OCI-LY7 (cell line): ENCODE measurements at regions not wholly inside any gene's neighbourhood (a gene's known extent, or its start where the extent isn't known, plus 50 kb on each side); places are given as distances from the start of the nearest gene placed in this dataset.

Experiments used
- BruUV-seq: library from RNA; stranded (reverse); fragments of 400-500 nt; replicated peaks from 2 replicates; lab custom pipeline; 2021; lab: Mats Ljungman, UMichigan
- CTCF ChIA-PET: fragments of 300-600 bp; sonication (Branson Sonifier 250); formaldehyde crosslinking; loops from one replicate; lab custom pipeline; 2022; ENCODE audit warnings: antibody characterized with exemption; ENCODE audit not compliant: unreplicated experiment; lab: Charles Lee
- POLR2A ChIA-PET: fragments of 300-600 bp; sonication (Branson Sonifier 250); formaldehyde crosslinking; loops from one replicate; lab custom pipeline; 2022; ENCODE audit warnings: antibody characterized with exemption; lab: Charles Lee
- DNase-seq: peaks from one replicate; pipeline ENCODE4 v3.0.0-alpha.2; 2015; ENCODE audit warnings: low spot score
- H2AFZ ChIP-seq: fragments of 200-600 bp; sonication (generic), shearing (Covaris generic); 2 replicates; pipeline ENCODE4 v1.6.1; 2014; ENCODE audit warnings: mild to moderate bottlenecking, antibody characterized with exemption, low read length, moderate library complexity
- H3K27ac ChIP-seq: fragments of 200-600 bp; sonication (generic); 2 replicates; pipeline ENCODE4 v1.5.1; 2014; ENCODE audit warnings: mixed run types, low read depth, mild to moderate bottlenecking, moderate library complexity, low read length, inconsistent platforms; ENCODE audit not compliant: poor library complexity, severe bottlenecking
- H3K36me3 ChIP-seq: fragments of 200-600 bp; sonication (generic); 2 replicates; pipeline ENCODE4 v1.6.1; 2014; ENCODE audit warnings: mild to moderate bottlenecking, antibody characterized with exemption, low read length, moderate library complexity, mixed read lengths; ENCODE audit not compliant: insufficient read depth
- H3K4me1 ChIP-seq: fragments of 200-600 bp; sonication (generic); 2 replicates; pipeline ENCODE4 v1.5.1; 2014; ENCODE audit warnings: mild to moderate bottlenecking, low read length; ENCODE audit not compliant: insufficient read depth, poor library complexity, severe bottlenecking
- H3K4me2 ChIP-seq: fragments of 200-600 bp; sonication (generic); 2 replicates; pipeline ENCODE4 v1.6.1; 2014; ENCODE audit warnings: mild to moderate bottlenecking, low read length
- H3K4me3 ChIP-seq: fragments of 200-600 bp; sonication (generic); 2 replicates; pipeline ENCODE4 v1.5.1; 2014; ENCODE audit warnings: mild to moderate bottlenecking, low read depth, low read length; ENCODE audit not compliant: poor library complexity, severe bottlenecking
- H3K79me2 ChIP-seq: fragments of 200-600 bp; sonication (generic); 2 replicates; pipeline ENCODE4 v1.6.1; 2016; ENCODE audit warnings: low read depth, mild to moderate bottlenecking, low read length, moderate library complexity, mixed read lengths; ENCODE audit not compliant: insufficient read depth
- H3K9me2 ChIP-seq: fragments of 200-600 bp; sonication (generic); 2 replicates; pipeline ENCODE4 v1.6.1; 2016; ENCODE audit warnings: mild to moderate bottlenecking, low read length, mixed read lengths; ENCODE audit not compliant: insufficient read depth
- H3K9me3 ChIP-seq: fragments of 200-600 bp; sonication (generic); 2 replicates; pipeline ENCODE4 v1.6.1; 2014; ENCODE audit warnings: mild to moderate bottlenecking, mixed run types, low read length, mixed read lengths
- H4K20me1 ChIP-seq: fragments of 200-600 bp; sonication (generic); 2 replicates; pipeline ENCODE4 v1.6.1; 2014; ENCODE audit warnings: mild to moderate bottlenecking, antibody characterized with exemption, low read length, moderate library complexity, mixed read lengths; ENCODE audit not compliant: insufficient read depth
- CTCF ChIP-seq: fragments of 200-600 bp; sonication (generic); conservative IDR thresholded peaks from 2 replicates; pipeline ENCODE4 v1.5.1; 2014; ENCODE audit warnings: mild to moderate bottlenecking, antibody characterized with exemption, low read length, moderate library complexity, mixed read lengths
- EZH2phosphoT487 ChIP-seq: fragments of 200-600 bp; sonication (generic); IDR thresholded peaks from 2 replicates; pipeline ENCODE4 v1.6.1; 2018; ENCODE audit warnings: low read depth, borderline replicate concordance, mild to moderate bottlenecking, mixed run types, antibody characterized with exemption, low read length, moderate library complexity, mixed read lengths
- intact Hi-C: fragments of 100-400 bp; cut with micrococcal nuclease; formaldehyde crosslinking; loops from one replicate; pipeline ENCODE4 v1.10.0; 2022; ENCODE audit not compliant: unreplicated experiment

GRCh38 chr13:111011899-111012298 is 97.0 kb upstream of the ANKRD10 start:
- no peaks in the 10 kb centered on the region for H3K9me3 ChIP-seq
- H3K4me3 ChIP-seq: no peak overlapping the region
- no peak overlapping the region for H3K4me2 ChIP-seq
- no peak for DNase-seq
- no TSS peak for BruUV-seq
- ChIA-PET CTCF (no interaction called here), POLR2A (no interaction called here)
- H3K27ac ChIP-seq: no peak overlapping the region
- no peaks in the 10 kb centered on the region for H3K4me1 ChIP-seq
- no peak for TF ChIP-seq CTCF
- TF ChIP-seq EZH2phosphoT487: no peak
- H3K79me2 ChIP-seq: no peaks in the 10 kb centered on the region
- no peaks in the 10 kb centered on the region for H3K9me2 ChIP-seq
- intact Hi-C loops: no loop called here
- H2AFZ ChIP-seq: no peak overlapping the region
- H4K20me1 ChIP-seq: no peaks in the 10 kb centered on the region
- H3K36me3 ChIP-seq: no peaks in the 10 kb centered on the region

GRCh38 chr13:111008351-111008750 is 93.5 kb upstream of the ANKRD10 start:
- H3K4me2 ChIP-seq: no peak overlapping the region
- H3K36me3 ChIP-seq: no peaks in the 10 kb centered on the region
- H3K27ac ChIP-seq: no peak overlapping the region
- H3K79me2 ChIP-seq: no peaks in the 10 kb centered on the region
- TF ChIP-seq CTCF: no peak
- no peak for TF ChIP-seq EZH2phosphoT487
- CTCF ChIA-PET: no interaction called here
- DNase-seq: no peak
- no peaks in the 10 kb centered on the region for H3K4me1 ChIP-seq
- no peak overlapping the region for H2AFZ ChIP-seq
- POLR2A ChIA-PET: no interaction called here
- H4K20me1 ChIP-seq: no peaks in the 10 kb centered on the region
- H3K9me3 ChIP-seq: no peaks in the 10 kb centered on the region
- no peak overlapping the region for H3K4me3 ChIP-seq
- H3K9me2 ChIP-seq: no peaks in the 10 kb centered on the region
- intact Hi-C loops: no loop called here
- BruUV-seq: no TSS peak

- POLR2A ChIA-PET: no interaction called here
- Histone ChIP-seq H3K9me2 (no peaks in the 10 kb centered on the region), H2AFZ (no peak overlapping the region), H3K9me3 (no peaks in the 10 kb centered on the region), H3K4me1 (no peaks in the 10 kb centered on the region), H3K4me2 (no peak overlapping the region), H3K36me3 (no peaks in the 10 kb centered on the region), H3K27ac (no peak overlapping the region), H3K79me2 (no peaks in the 10 kb centered on the region), H3K4me3 (no peak overlapping the region), H4K20me1 (no peaks in the 10 kb centered on the region)
- intact Hi-C loops: no loop called here
- TF ChIP-seq EZH2phosphoT487 (no peak), CTCF (no peak)
- CTCF ChIA-PET: no interaction called here
- peak; percentile 5 for DNase-seq
- BruUV-seq: no TSS peak
Observed at GRCh38 chr13:111007209-111007608, 92.3 kb upstream of the ANKRD10 start.
